GM21367 (cell line): ENCODE measurements at regions not wholly inside any gene's neighbourhood (a gene's known extent, or its start where the extent isn't known, plus 50 kb on each side); places are given as distances from the start of the nearest gene placed in this dataset.

Source experiments
- ATAC-seq: cut with Tn5 transposase; IDR thresholded peaks from one replicate; pipeline ENCODE4 v1.9.1; 2021; ENCODE audit not compliant: unreplicated experiment

- no peak for ATAC-seq
Observed at GRCh38 chr18:76771192-76771799, 51.1 kb upstream of the ZNF236 start.

GRCh38 chr18:76767954-76768353 lies 54.4 kb upstream of the ZNF236 start:
- no peak for ATAC-seq

DNA sequence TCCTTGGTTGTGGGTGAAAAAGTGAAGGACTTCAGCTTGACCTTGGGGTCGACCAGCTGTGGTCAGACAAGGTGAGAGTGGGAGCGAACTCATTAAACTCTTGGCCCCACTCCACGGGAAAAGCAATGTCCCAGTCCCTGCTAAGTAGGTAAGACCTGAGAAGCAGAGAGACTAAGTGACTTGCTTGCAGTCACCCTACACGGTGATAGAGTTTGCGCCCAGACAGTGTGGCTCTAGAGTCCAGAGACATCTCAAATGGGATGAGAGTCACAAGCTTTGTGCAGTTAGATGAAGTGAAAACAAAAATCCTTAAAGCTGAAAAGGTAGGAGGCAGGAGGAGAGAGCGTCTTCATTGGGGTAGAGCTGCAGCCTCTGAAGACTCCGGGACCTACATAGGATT lies 55.9 kb upstream of the ZNF236 start:
- no peak for ATAC-seq

- no peak for ATAC-seq
Observed at GRCh38 chr18:76765649-76766048, 56.7 kb upstream of the ZNF236 start.

DNA sequence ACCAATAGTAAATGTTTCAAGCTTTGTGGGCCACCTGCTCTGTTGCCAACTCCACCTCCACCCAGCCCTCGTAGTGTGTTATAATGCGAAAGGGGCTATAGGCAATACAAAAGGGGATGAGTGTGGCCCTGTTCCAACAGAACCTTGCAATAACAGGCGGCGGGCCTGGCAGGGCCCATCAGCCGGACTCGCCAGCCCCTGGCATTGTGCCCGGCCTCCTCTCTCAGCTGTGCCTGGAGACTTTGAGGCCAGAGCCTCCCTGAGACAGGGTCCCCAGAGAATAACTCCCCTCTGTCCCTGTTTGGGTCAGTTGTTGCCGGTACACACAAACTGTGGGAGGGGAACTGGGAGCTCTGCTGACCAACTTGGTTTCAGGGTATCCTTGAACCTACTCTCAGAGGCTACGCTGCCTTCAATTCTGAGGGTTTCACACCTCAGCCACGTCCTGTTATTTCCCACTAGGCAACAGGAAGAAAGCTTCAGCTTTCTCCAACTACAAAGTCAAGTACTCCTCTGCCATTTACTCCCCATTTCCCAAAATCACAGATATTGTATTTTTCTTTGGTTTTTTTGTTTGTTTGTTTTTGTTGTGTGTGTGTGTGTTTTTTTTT lies 58.0 kb upstream of the ZNF236 start:
- no peak for ATAC-seq

GRCh38 chr18:76759056-76759455 lies 63.3 kb upstream of the ZNF236 start:
- no peak for ATAC-seq

DNA sequence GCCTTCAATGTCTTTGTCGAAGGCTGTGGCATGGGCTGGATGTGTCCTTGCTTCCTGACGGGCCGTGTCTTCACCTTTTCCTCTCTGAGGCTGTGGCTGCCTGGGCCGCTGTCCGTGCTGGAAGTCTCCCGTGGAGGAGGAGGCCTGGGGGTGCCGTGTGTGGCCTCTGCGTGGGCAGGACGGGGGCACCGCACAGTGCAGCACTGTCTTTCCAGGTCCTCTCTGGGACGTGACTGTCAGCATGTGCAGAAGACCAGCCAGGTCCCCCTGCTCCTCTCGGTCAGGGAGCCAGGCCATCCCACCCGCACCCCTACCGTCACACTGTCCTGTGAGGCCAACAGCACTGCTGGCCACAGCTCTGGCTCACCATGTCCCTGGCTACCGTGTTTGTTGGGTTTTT lies 64.4 kb upstream of the ZNF236 start:
- no peak for ATAC-seq

- no peak for ATAC-seq
Observed at GRCh38 chr18:76757335-76757734, 65.0 kb upstream of the ZNF236 start.

- ATAC-seq, result no peak
Observed at GRCh38 chr18:76756531-76757253, 65.7 kb upstream of the ZNF236 start.

DNA sequence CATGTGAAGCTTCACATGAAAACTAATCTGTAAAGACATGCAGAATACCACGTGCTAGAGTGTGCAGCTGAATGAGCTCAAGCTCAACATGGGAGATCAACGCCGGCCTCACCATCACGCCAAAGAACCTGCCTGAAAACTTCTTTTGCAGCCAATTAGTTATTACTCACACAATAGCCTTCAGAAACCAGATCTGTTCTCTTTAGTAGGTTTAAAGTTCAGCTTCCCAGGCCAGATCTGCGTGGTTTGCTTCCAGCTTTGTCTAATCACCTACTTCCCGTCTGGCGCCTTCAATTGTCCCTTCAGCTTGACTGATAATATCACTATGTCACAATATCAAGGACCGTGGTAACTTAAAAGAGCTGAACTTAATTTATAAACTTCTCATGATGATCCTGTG lies 68.0 kb upstream of the ZNF236 start:
- ATAC-seq, result no peak

- ATAC-seq, result no peak
Observed at GRCh38 chr18:76752400-76752799, 70.0 kb upstream of the ZNF236 start.

- ATAC-seq, result no peak
Observed at GRCh38 chr18:76750917-76751890, 71.2 kb upstream of the ZNF236 start.

- no peak for ATAC-seq
Observed at GRCh38 chr18:76750269-76750668, 72.1 kb upstream of the ZNF236 start.

GRCh38 chr18:76747676-76748075 lies 74.7 kb upstream of the ZNF236 start:
- no peak for ATAC-seq

GRCh38 chr18:76741346-76741745 lies 81.0 kb upstream of the ZNF236 start:
- ATAC-seq, result no peak

GRCh38 chr18:76736309-76736708 lies 86.0 kb upstream of the ZNF236 start:
- no peak for ATAC-seq

DNA sequence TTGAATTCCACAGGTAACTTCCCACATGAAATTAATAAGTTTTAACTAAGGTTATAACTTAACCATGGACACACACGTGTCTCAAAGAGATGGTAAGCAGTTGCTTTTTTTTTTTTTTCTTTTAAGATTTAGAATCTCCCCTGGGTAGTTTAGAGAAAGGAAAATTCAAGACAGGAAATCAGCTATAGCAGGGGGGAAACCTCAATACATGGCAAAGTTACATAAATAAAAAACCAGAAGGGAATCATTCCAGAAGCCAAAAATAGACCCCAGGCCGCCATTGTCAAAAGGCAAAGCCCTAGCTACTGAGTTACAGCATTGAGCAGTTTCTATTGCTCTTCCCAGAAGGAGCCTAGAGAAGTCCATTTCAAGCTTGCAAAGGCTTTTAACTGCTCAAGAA lies 91.5 kb upstream of the ZNF236 start:
- no peak for ATAC-seq

- ATAC-seq, result no peak
Observed at GRCh38 chr18:76727589-76727988, 94.8 kb upstream of the ZNF236 start.

GRCh38 chr18:76725445-76725844 lies 96.9 kb upstream of the ZNF236 start:
- no peak for ATAC-seq

DNA sequence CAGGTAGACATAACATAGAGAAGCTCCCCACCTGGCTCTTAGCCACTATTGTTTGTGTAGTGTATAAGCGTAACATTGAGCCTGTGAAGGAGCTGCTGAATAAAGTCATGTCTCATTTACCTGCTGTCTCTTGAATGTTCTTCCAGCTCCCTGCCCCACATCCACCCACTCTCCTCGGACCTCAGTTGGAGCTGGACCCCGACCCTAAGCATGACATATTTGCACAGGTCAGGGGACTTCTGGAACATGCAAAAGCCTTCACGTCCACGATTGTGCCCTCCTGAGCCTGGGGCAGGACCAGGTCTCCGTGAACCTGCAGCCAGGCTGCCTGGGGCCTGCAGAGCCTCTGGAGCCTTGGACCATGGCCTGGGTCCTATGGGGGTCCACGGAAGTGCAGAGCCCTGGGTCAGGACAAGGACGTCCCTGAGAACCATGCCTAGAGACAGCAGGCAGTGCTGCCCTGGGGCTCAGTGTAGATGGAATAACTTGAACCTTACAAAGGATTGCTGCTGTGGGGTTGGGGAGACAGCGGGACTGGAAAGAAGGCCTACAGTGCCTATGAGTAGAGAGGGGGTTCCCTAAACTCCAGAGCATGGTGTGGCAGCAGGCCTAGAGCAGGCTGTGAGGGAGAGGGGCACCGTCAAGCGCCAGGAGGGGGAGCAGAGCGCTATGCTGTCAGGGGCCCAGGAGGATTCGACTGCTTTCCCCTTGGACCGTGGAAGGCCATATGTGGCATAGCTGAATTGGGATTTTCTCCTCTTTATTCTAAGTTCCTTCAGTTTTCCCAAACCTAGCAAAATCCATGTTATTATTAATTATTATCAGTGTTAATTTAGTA lies 99.9 kb upstream of the ZNF236 start:
- no peak for ATAC-seq
